Stimulated activated CD8-positive, alpha-beta memory T cell treated with anti-CD3 and anti-CD28 coated beads, Interleukin-7, amount 100 ng/mL, for 24 hours (primary cell): ENCODE measurements at regions not wholly inside any gene's neighbourhood (a gene's known extent, or its start where the extent isn't known, plus 50 kb on each side); places are given as distances from the start of the nearest gene placed in this dataset.

Experiments
- DNase-seq: peaks from one replicate; pipeline ENCODE4 v3.0.0-alpha.2; 2020; ENCODE audit warnings: low read depth

- DNase-seq: no peak
Measured at GRCh38 chr16:79543219-79543618, 57.3 kb downstream of the MAF start.

GRCh38 chr16:79542237-79542774 is 58.2 kb downstream of the MAF start:
- DNase-seq: no peak

GRCh38 chr16:79540825-79541595 is 59.5 kb downstream of the MAF start:
- DNase-seq: no peak

GRCh38 chr16:79537584-79537983 is 63.0 kb downstream of the MAF start:
- no peak for DNase-seq

- no peak for DNase-seq
Measured at GRCh38 chr16:79536958-79537357, 63.6 kb downstream of the MAF start.

GRCh38 chr16:79535130-79535529 is 65.4 kb downstream of the MAF start:
- DNase-seq: no peak

GRCh38 chr16:79534143-79534542 is 66.4 kb downstream of the MAF start:
- no peak for DNase-seq

- DNase-seq: no peak
Measured at GRCh38 chr16:79533292-79533691, 67.2 kb downstream of the MAF start.

GRCh38 chr16:79532785-79533184 is 67.8 kb downstream of the MAF start:
- no peak for DNase-seq

GRCh38 chr16:79532273-79532672 is 68.3 kb downstream of the MAF start:
- DNase-seq: no peak

GRCh38 chr16:79528338-79528737 is 72.2 kb downstream of the MAF start:
- DNase-seq: no peak

- DNase-seq: no peak
Measured at GRCh38 chr16:79523971-79524370, 76.6 kb downstream of the MAF start.

GRCh38 chr16:79519448-79519847 is 81.1 kb downstream of the MAF start:
- no peak for DNase-seq

GRCh38 chr16:79517156-79517555 is 83.4 kb downstream of the MAF start:
- no peak for DNase-seq

- no peak for DNase-seq
Measured at GRCh38 chr16:79510879-79511278, 89.7 kb downstream of the MAF start.

- no peak for DNase-seq
Measured at GRCh38 chr16:79509906-79510305, 90.6 kb downstream of the MAF start.

- DNase-seq: no peak
Measured at GRCh38 chr16:79509211-79509631, 91.3 kb downstream of the MAF start.

- DNase-seq: no peak
Measured at GRCh38 chr16:79508294-79508693, 92.2 kb downstream of the MAF start.

- no peak for DNase-seq
Measured at GRCh38 chr16:79505344-79505743, 95.2 kb downstream of the MAF start.

- no peak for DNase-seq
Measured at GRCh38 chr16:79503511-79503910, 97.0 kb downstream of the MAF start.

GRCh38 chr16:79501446-79501845 is 99.1 kb downstream of the MAF start:
- DNase-seq: no peak

- DNase-seq: no peak
Measured at GRCh38 chr16:79500866-79501265, 99.7 kb downstream of the MAF start.

- DNase-seq: no peak
Measured at GRCh38 chr16:79500286-79500685, 100.3 kb downstream of the MAF start.

- no peak for DNase-seq
Measured at GRCh38 chr16:79498928-79499327, 101.6 kb downstream of the MAF start.
